Endothelial cell of umbilical vein (primary cell): ENCODE measurements at regions not wholly inside any gene's neighbourhood (a gene's known extent, or its start where the extent isn't known, plus 50 kb on each side); places are given as distances from the start of the nearest gene placed in this dataset.

Experiments
- BruUV-seq: library from RNA; stranded (reverse); fragments of 400-500 nt; replicated peaks from 2 replicates; lab custom pipeline; 2021; lab: Mats Ljungman, UMichigan
- CTCF ChIA-PET: fragments of 300-600, 350-600 bp; sonication (Branson Sonifier 250); formaldehyde crosslinking; loops from one replicate; lab custom pipeline; 2021; ENCODE audit warnings: antibody characterized with exemption, inconsistent platforms; lab: Charles Lee
- POLR2A ChIA-PET: fragments of 300-600, 350-600 bp; sonication (Branson Sonifier 250); formaldehyde crosslinking; loops from one replicate; lab custom pipeline; 2021; ENCODE audit warnings: antibody characterized with exemption, inconsistent platforms; lab: Charles Lee
- DNase-seq: peaks from one replicate; pipeline ENCODE4 v3.0.0-alpha.2; 2011; ENCODE audit warnings: low read depth, low spot score
- FAIRE-seq: peaks from 2 replicates; lab custom pipeline; 2011; peaks lifted over from hg19 to GRCh38; lab: Jason Lieb, UNC
- H2AFZ ChIP-seq: 2 replicates; pipeline ENCODE4 v1.6.0; 2012; ENCODE audit warnings: low read depth, low read length, control low read depth, inconsistent platforms
- H3K27ac ChIP-seq: 2 replicates; pipeline ENCODE4 v1.5.1; 2011; ENCODE audit warnings: low read depth, mild to moderate bottlenecking, control low read depth, low read length, moderate library complexity; ENCODE audit not compliant: insufficient read depth
- H3K27me3 ChIP-seq, 2 experiments: 2 replicates each; pipeline versions ENCODE4 v1.6.0 to v1.6.1; 2011; ENCODE audit warnings: low read length in 2 of 2, mixed read lengths in 1 of 2; ENCODE audit not compliant: control insufficient read depth in 2 of 2, insufficient read depth in 2 of 2
- H3K36me3 ChIP-seq, 2 experiments: 2 replicates in 1 of 2; 3 replicates in 1 of 2; pipeline ENCODE4 v1.5.1; 2011; ENCODE audit warnings: low read length in 2 of 2, mild to moderate bottlenecking in 1 of 2, moderate library complexity in 1 of 2; ENCODE audit not compliant: control insufficient read depth in 2 of 2, insufficient read depth in 2 of 2; ENCODE audit errors: extremely low read depth in 1 of 2
- H3K4me1 ChIP-seq: 3 replicates; pipeline ENCODE4 v1.5.1; 2011; ENCODE audit warnings: mild to moderate bottlenecking, low read length; ENCODE audit not compliant: control insufficient read depth, insufficient read depth; ENCODE audit errors: extremely low read depth
- H3K4me2 ChIP-seq: 2 replicates; pipeline ENCODE4 v1.6.1; 2011; ENCODE audit warnings: low read length, control low read depth, mixed read lengths; ENCODE audit not compliant: insufficient read depth
- H3K4me3 ChIP-seq, 3 experiments: fragments of 200-600 bp in 1 of 3; sonication (generic), shearing (Covaris generic) in 1 of 3; replicated peaks in 1 of 3; 2 replicates each; pipeline ENCODE4 v1.5.1; 2011 to 2016; ENCODE audit warnings: control low read depth in 3 of 3, low read length in 3 of 3, mild to moderate bottlenecking in 2 of 3, inconsistent platforms in 1 of 3, low read depth in 1 of 3, moderate library complexity in 1 of 3; ENCODE audit not compliant: insufficient read depth in 1 of 3
- H3K79me2 ChIP-seq: 2 replicates; pipeline ENCODE4 v1.6.0; 2012; ENCODE audit warnings: low read length, inconsistent platforms; ENCODE audit not compliant: control insufficient read depth, insufficient read depth
- H3K9ac ChIP-seq: replicated peaks from 2 replicates; pipeline ENCODE3; 2011; ENCODE audit warnings: low read length, control low read depth; ENCODE audit not compliant: insufficient read depth; ENCODE audit errors: extremely low read depth
- H3K9me1 ChIP-seq: replicated peaks from 3 replicates; pipeline ENCODE4 v1.6.0; 2011; ENCODE audit warnings: mild to moderate bottlenecking, low read length; ENCODE audit not compliant: control insufficient read depth, insufficient read depth; ENCODE audit errors: extremely low read depth
- H3K9me3 ChIP-seq: replicated peaks from 2 replicates; pipeline ENCODE4 v1.5.1; 2012; ENCODE audit warnings: low read length, inconsistent platforms; ENCODE audit not compliant: control insufficient read depth, insufficient read depth
- H4K20me1 ChIP-seq: replicated peaks from 2 replicates; pipeline ENCODE3; 2011; ENCODE audit warnings: mild to moderate bottlenecking, low read length; ENCODE audit not compliant: control insufficient read depth, insufficient read depth; ENCODE audit errors: extremely low read depth
- EZH2 ChIP-seq: IDR thresholded peaks from 2 replicates; pipeline ENCODE4 v1.6.1; 2012; ENCODE audit warnings: borderline replicate concordance, low read depth, mild to moderate bottlenecking, moderate library complexity, low read length, inconsistent platforms; ENCODE audit not compliant: severe bottlenecking
- FOS ChIP-seq: IDR thresholded peaks from 2 replicates; pipeline ENCODE4 v1.6.1; 2011; ENCODE audit warnings: mild to moderate bottlenecking, low read length, moderate library complexity, borderline replicate concordance; ENCODE audit not compliant: insufficient read depth
- GATA2 ChIP-seq: IDR thresholded peaks from 2 replicates; pipeline ENCODE4 v1.7.0; 2011; ENCODE audit warnings: low read depth, mild to moderate bottlenecking, moderate library complexity, mixed read lengths, low read length; ENCODE audit not compliant: insufficient read length, insufficient read depth
- JUN ChIP-seq: IDR thresholded peaks from 2 replicates; pipeline ENCODE4 v1.6.1; 2011; ENCODE audit warnings: borderline replicate concordance, low read depth; ENCODE audit not compliant: insufficient read length, insufficient read depth
- MYC ChIP-seq: IDR thresholded peaks from one replicate; pipeline ENCODE4 v1.6.1; 2011; ENCODE audit warnings: mild to moderate bottlenecking, low read depth, low read length
- POLR2A ChIP-seq: IDR thresholded peaks from 2 replicates; pipeline ENCODE4 v1.6.1; 2012; ENCODE audit warnings: low read depth, mild to moderate bottlenecking, control low read depth, low read length
- POLR2AphosphoS5 ChIP-seq: IDR thresholded peaks from 2 replicates; pipeline ENCODE4 v1.6.1; 2012; ENCODE audit warnings: low read depth, mild to moderate bottlenecking, control low read depth, low read length, moderate library complexity; ENCODE audit not compliant: insufficient read depth
- dilution Hi-C: fragments of 300-500 bp; cut with MboI; formaldehyde crosslinking; loops from one replicate; pipeline ENCODE4 v1.15.0; 2019; ENCODE audit warnings: low sequenced_read_pairs; ENCODE audit not compliant: extremely low pct_ligation_motif_present
- intact Hi-C: fragments of 100-400 bp; cut with micrococcal nuclease; formaldehyde crosslinking; loops from one replicate; pipeline ENCODE4 v1.10.0; 2022
- TF ChIP-seq, protein P1 (sequence below): IDR thresholded peaks from 2 replicates; pipeline ENCODE4 v1.6.1; 2011; ENCODE audit not compliant: insufficient read depth, insufficient read length
- TF ChIP-seq, protein P2 (sequence below), 2 donors: IDR thresholded peaks; 1 replicate in 1 of 2; 2 replicates in 1 of 2; pipeline ENCODE4 v1.5.1; 2011; ENCODE audit warnings: low read length in 2 of 2, mild to moderate bottlenecking in 2 of 2, moderate library complexity in 2 of 2, control low read depth in 1 of 2, inconsistent platforms in 1 of 2, low read depth in 1 of 2; ENCODE audit not compliant: insufficient read depth in 1 of 2; ENCODE audit errors: extremely low read depth in 1 of 2

DNA sequence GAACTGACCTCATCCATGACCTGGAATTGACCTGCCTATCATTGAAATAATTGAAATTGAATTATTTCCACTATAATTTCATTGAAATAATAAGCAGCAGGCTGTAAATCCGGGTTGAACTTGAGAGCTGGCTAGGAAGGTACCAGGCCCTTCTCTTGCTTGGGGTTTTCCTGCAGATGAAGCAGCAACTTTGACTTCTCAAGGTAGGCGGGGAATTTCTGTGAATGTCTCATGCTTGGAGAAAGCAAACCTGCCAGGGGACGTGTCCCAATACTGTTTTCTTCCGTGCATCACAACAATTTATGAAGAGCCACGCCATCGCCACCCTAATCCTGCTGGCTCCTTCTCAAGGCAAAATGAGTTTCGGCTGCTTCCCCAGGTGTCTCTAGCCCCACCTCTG lies 97.5 kb upstream of the XYLT1 start:
- dilution Hi-C loops = no loop called here
- TF ChIP-seq JUN (no peak), GATA2 (no peak), POLR2AphosphoS5 (no peak), MYC (no peak), EZH2 (no peak), FOS (no peak), POLR2A (no peak)
- TF ChIP-seq, protein P1, sequence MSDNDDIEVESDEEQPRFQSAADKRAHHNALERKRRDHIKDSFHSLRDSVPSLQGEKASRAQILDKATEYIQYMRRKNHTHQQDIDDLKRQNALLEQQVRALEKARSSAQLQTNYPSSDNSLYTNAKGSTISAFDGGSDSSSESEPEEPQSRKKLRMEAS = no peak
- TF ChIP-seq, protein P2, sequence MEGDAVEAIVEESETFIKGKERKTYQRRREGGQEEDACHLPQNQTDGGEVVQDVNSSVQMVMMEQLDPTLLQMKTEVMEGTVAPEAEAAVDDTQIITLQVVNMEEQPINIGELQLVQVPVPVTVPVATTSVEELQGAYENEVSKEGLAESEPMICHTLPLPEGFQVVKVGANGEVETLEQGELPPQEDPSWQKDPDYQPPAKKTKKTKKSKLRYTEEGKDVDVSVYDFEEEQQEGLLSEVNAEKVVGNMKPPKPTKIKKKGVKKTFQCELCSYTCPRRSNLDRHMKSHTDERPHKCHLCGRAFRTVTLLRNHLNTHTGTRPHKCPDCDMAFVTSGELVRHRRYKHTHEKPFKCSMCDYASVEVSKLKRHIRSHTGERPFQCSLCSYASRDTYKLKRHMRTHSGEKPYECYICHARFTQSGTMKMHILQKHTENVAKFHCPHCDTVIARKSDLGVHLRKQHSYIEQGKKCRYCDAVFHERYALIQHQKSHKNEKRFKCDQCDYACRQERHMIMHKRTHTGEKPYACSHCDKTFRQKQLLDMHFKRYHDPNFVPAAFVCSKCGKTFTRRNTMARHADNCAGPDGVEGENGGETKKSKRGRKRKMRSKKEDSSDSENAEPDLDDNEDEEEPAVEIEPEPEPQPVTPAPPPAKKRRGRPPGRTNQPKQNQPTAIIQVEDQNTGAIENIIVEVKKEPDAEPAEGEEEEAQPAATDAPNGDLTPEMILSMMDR (IDR thresholded peaks at IDR 0.05; ENCODE audit: extremely low read depth in 1 of 2, insufficient read depth in 1 of 2, low read depth in 1 of 2, low read length in 2 of 2) = no peak
- Histone ChIP-seq H4K20me1 (no peaks in the 10 kb centered on the region), H3K4me3 (no peak overlapping the region), H3K9ac (no peak overlapping the region), H3K79me2 (no peaks in the 10 kb centered on the region), H3K4me2 (no peak overlapping the region), H2AFZ (no peak overlapping the region), H3K4me1 (no peaks in the 10 kb centered on the region), H3K9me3 (peaks cover 2% of the 10 kb centered on the region), H3K27me3 (no peaks in the 10 kb centered on the region), H3K27ac (no peak overlapping the region), H3K36me3 (no peaks in the 10 kb centered on the region), H3K9me1 (no peaks in the 10 kb centered on the region)
- ChIA-PET POLR2A (no interaction called here), CTCF (no interaction called here)
- intact Hi-C loops = no loop called here
- DNase-seq (no peak), FAIRE-seq (no peak)
- no TSS peak for BruUV-seq
